ENCODE measurements at regions not wholly inside any gene's neighbourhood (a gene's known extent, or its start where the extent isn't known, plus 50 kb on each side); places are given as distances from the start of the nearest gene placed in this dataset.
A peak's percentile ranks its signal among the peaks of the same experiment; 100 is the strongest.

DNA sequence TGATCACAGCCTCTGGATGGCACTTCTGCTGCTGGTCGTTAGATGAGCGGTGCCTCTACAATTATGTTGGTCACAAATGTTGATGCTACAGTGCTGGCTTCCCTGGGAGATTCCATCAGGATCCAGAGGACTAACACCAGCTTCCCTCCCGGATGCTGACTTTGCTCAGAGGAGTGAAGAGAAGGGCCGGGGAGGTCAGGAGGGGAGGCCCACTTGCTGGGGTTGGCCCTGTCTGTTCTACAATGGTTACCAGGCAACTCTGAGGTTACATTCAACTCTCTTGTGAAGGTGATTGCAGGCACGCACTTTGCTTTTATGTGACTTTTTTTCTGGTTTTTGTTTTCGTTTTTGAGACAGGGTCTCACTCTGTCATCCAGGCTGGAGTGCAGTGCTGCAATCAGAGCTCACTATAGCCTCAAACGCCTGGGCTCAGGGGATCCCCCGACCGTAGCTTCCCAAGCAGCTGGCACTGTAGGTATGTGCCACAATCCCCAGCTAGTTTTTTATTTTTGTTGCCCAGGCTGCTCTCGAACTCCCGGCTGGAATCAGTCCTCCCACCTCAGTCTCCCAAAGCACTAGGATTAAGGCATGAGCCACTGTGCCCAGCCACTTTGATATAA lies 112.5 kb downstream of the ADSS2 start (continued):
- TF ChIP-seq, protein P1, sequence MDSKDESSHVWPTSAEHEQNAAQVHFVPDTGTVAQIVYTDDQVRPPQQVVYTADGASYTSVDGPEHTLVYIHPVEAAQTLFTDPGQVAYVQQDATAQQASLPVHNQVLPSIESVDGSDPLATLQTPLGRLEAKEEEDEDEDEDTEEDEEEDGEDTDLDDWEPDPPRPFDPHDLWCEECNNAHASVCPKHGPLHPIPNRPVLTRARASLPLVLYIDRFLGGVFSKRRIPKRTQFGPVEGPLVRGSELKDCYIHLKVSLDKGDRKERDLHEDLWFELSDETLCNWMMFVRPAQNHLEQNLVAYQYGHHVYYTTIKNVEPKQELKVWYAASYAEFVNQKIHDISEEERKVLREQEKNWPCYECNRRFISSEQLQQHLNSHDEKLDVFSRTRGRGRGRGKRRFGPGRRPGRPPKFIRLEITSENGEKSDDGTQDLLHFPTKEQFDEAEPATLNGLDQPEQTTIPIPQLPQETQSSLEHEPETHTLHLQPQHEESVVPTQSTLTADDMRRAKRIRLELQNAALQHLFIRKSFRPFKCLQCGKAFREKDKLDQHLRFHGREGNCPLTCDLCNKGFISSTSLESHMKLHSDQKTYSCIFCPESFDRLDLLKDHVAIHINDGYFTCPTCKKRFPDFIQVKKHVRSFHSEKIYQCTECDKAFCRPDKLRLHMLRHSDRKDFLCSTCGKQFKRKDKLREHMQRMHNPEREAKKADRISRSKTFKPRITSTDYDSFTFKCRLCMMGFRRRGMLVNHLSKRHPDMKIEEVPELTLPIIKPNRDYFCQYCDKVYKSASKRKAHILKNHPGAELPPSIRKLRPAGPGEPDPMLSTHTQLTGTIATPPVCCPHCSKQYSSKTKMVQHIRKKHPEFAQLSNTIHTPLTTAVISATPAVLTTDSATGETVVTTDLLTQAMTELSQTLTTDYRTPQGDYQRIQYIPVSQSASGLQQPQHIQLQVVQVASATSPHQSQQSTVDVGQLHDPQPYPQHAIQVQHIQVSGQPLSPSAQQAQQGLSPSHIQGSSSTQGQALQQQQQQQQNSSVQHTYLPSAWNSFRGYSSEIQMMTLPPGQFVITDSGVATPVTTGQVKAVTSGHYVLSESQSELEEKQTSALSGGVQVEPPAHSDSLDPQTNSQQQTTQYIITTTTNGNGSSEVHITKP (tag by site-specific recombination; IDR thresholded peaks at IDR 0.05) = no peak
- TF ChIP-seq ZNF184 (tag by site-specific recombination; IDR thresholded peaks at IDR 0.05) (no peak), SCRT1 (tag by site-specific recombination; IDR thresholded peaks at IDR 0.05; ENCODE audit: borderline replicate concordance) (no peak), ZNF837 (tag by site-specific recombination; IDR thresholded peaks at IDR 0.05) (no peak)
- TF ChIP-seq, protein P2, sequence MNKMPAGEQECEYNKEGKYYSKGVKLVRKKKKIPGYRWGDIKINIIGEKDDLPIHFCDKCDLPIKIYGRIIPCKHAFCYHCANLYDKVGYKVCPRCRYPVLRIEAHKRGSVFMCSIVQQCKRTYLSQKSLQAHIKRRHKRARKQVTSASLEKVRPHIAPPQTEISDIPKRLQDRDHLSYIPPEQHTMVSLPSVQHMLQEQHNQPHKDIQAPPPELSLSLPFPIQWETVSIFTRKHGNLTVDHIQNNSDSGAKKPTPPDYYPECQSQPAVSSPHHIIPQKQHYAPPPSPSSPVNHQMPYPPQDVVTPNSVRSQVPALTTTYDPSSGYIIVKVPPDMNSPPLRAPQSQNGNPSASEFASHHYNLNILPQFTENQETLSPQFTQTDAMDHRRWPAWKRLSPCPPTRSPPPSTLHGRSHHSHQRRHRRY (tag by site-specific recombination; IDR thresholded peaks at IDR 0.05) = no peak
- TF ChIP-seq, protein P3, sequence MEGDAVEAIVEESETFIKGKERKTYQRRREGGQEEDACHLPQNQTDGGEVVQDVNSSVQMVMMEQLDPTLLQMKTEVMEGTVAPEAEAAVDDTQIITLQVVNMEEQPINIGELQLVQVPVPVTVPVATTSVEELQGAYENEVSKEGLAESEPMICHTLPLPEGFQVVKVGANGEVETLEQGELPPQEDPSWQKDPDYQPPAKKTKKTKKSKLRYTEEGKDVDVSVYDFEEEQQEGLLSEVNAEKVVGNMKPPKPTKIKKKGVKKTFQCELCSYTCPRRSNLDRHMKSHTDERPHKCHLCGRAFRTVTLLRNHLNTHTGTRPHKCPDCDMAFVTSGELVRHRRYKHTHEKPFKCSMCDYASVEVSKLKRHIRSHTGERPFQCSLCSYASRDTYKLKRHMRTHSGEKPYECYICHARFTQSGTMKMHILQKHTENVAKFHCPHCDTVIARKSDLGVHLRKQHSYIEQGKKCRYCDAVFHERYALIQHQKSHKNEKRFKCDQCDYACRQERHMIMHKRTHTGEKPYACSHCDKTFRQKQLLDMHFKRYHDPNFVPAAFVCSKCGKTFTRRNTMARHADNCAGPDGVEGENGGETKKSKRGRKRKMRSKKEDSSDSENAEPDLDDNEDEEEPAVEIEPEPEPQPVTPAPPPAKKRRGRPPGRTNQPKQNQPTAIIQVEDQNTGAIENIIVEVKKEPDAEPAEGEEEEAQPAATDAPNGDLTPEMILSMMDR (tag by site-specific recombination; IDR thresholded peaks at IDR 0.05) = no peak
- TF ChIP-seq, protein P4, sequence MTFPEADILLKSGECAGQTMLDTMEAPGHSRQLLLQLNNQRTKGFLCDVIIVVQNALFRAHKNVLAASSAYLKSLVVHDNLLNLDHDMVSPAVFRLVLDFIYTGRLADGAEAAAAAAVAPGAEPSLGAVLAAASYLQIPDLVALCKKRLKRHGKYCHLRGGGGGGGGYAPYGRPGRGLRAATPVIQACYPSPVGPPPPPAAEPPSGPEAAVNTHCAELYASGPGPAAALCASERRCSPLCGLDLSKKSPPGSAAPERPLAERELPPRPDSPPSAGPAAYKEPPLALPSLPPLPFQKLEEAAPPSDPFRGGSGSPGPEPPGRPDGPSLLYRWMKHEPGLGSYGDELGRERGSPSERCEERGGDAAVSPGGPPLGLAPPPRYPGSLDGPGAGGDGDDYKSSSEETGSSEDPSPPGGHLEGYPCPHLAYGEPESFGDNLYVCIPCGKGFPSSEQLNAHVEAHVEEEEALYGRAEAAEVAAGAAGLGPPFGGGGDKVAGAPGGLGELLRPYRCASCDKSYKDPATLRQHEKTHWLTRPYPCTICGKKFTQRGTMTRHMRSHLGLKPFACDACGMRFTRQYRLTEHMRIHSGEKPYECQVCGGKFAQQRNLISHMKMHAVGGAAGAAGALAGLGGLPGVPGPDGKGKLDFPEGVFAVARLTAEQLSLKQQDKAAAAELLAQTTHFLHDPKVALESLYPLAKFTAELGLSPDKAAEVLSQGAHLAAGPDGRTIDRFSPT (tag by site-specific recombination; IDR thresholded peaks at IDR 0.05) = no peak

DNA sequence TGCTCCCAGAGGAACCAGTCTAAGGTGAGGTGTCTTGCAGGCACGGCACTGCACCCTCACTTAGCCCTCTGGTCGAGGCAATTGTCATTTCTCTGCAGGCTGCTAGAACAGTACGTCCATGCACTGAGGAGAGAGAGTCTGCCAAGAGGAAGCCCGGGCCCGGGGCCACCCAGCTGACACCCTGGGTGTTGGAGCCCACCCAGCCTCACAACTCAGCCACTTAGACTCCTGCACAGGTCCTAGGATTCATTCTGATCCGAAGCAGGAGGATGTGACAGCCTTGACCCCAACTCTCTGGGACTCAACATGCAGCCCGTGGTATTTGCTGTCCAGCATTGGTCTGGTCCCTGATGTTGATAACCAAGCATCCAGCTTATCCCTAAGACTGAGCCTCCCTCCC lies 111.9 kb downstream of the ADSS2 start:
- CTCF ChIA-PET = no interaction called here
- H3K27ac ChIP-seq (ENCODE audit: extremely low read depth, low read depth, low read length) = no peak overlapping the region
- POLR2A ChIA-PET = no interaction called here
- H3K4me3 ChIP-seq (ENCODE audit: low read depth, low read length) = no peak overlapping the region
- no peaks in the 10 kb centered on the region for H3K36me3 ChIP-seq (ENCODE audit: control insufficient read depth in 2 of 2, insufficient read depth in 1 of 2, low read length in 2 of 2)
- no peaks in the 10 kb centered on the region for H3K9me3 ChIP-seq (ENCODE audit: control insufficient read depth, insufficient read depth, low read depth, low read length)
- TF ChIP-seq, protein P5, sequence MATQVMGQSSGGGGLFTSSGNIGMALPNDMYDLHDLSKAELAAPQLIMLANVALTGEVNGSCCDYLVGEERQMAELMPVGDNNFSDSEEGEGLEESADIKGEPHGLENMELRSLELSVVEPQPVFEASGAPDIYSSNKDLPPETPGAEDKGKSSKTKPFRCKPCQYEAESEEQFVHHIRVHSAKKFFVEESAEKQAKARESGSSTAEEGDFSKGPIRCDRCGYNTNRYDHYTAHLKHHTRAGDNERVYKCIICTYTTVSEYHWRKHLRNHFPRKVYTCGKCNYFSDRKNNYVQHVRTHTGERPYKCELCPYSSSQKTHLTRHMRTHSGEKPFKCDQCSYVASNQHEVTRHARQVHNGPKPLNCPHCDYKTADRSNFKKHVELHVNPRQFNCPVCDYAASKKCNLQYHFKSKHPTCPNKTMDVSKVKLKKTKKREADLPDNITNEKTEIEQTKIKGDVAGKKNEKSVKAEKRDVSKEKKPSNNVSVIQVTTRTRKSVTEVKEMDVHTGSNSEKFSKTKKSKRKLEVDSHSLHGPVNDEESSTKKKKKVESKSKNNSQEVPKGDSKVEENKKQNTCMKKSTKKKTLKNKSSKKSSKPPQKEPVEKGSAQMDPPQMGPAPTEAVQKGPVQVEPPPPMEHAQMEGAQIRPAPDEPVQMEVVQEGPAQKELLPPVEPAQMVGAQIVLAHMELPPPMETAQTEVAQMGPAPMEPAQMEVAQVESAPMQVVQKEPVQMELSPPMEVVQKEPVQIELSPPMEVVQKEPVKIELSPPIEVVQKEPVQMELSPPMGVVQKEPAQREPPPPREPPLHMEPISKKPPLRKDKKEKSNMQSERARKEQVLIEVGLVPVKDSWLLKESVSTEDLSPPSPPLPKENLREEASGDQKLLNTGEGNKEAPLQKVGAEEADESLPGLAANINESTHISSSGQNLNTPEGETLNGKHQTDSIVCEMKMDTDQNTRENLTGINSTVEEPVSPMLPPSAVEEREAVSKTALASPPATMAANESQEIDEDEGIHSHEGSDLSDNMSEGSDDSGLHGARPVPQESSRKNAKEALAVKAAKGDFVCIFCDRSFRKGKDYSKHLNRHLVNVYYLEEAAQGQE (tag by site-specific recombination; IDR thresholded peaks at IDR 0.05) = peak; percentile 42; the same call in 1 of the 2 replicates
- no peak for TF ChIP-seq ZBTB7A (tag by site-specific recombination; IDR thresholded peaks at IDR 0.05; ENCODE audit: low read depth)
- H3K4me1 ChIP-seq (ENCODE audit: control insufficient read depth, insufficient read depth, low read length) = no peaks in the 10 kb centered on the region

DNA sequence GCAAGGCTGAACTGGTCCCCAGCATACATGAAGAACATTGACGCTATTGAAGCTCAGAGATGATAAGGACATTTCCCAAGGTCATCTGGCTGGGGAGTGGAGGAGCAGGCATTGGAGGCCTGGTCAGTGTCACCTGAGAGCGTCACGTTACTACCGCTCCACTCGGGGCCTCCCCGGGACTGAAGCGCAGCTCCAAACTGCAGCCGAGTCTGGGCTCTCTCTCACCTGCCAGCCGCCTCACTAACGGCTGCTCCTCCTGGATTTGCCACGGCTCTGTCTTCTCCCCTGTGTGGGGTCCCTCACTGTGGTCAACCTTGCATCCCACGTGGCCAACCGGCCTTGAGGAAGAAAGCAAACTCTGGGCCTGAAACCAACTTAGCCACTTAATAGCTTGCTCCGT lies 111.3 kb downstream of the ADSS2 start:
- POLR2A ChIA-PET = no interaction called here
- no peak for TF ChIP-seq ZNF2 (tag by site-specific recombination; IDR thresholded peaks at IDR 0.05)
- no peak for TF ChIP-seq ZNF510 (tag by site-specific recombination; IDR thresholded peaks at IDR 0.05; ENCODE audit: insufficient replicate concordance)
- TF ChIP-seq, protein P6, sequence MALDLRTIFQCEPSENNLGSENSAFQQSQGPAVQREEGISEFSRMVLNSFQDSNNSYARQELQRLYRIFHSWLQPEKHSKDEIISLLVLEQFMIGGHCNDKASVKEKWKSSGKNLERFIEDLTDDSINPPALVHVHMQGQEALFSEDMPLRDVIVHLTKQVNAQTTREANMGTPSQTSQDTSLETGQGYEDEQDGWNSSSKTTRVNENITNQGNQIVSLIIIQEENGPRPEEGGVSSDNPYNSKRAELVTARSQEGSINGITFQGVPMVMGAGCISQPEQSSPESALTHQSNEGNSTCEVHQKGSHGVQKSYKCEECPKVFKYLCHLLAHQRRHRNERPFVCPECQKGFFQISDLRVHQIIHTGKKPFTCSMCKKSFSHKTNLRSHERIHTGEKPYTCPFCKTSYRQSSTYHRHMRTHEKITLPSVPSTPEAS (tag by site-specific recombination; IDR thresholded peaks at IDR 0.05) = no peak
- TF ChIP-seq ZNF585B (tag by site-specific recombination; IDR thresholded peaks at IDR 0.05) = no peak
- no peak for TF ChIP-seq PRDM1 (tag by site-specific recombination; IDR thresholded peaks at IDR 0.05)
- TF ChIP-seq KLF7 (tag by site-specific recombination; IDR thresholded peaks at IDR 0.05; ENCODE audit: borderline replicate concordance) = no peak
- no peak for TF ChIP-seq ZNF19 (tag by site-specific recombination; IDR thresholded peaks at IDR 0.05; ENCODE audit: low read depth)
- TF ChIP-seq, protein P7, sequence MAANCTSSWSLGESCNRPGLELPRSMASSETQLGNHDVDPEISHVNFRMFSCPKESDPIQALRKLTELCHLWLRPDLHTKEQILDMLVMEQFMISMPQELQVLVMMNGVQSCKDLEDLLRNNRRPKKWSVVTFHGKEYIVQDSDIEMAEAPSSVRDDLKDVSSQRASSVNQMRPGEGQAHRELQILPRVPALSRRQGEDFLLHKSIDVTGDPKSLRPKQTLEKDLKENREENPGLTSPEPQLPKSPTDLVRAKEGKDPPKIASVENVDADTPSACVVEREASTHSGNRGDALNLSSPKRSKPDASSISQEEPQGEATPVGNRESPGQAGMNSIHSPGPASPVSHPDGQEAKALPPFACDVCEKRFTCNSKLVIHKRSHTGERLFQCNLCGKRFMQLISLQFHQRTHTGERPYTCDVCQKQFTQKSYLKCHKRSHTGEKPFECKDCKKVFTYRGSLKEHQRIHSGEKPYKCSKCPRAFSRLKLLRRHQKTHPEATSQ (tag by site-specific recombination; IDR thresholded peaks at IDR 0.05) = no peak

More for the DNA sequence above, 111.3 kb downstream of the ADSS2 start:
- CTCF ChIA-PET = no interaction called here
- Histone ChIP-seq H3K36me3 (ENCODE audit: control insufficient read depth in 2 of 2, insufficient read depth in 1 of 2, low read length in 2 of 2) (no peaks in the 10 kb centered on the region), H3K4me1 (ENCODE audit: control insufficient read depth, insufficient read depth, low read length) (no peaks in the 10 kb centered on the region), H3K27ac (ENCODE audit: extremely low read depth, low read depth, low read length) (no peak overlapping the region), H3K9me3 (ENCODE audit: control insufficient read depth, insufficient read depth, low read depth, low read length) (no peaks in the 10 kb centered on the region), H3K4me3 (ENCODE audit: low read depth, low read length) (no peak overlapping the region)
